GM21786 (cell line): ENCODE measurements at regions not wholly inside any gene's neighbourhood (a gene's known extent, or its start where the extent isn't known, plus 50 kb on each side); places are given as distances from the start of the nearest gene placed in this dataset.

Experiments used
- ATAC-seq: cut with Tn5 transposase; IDR thresholded peaks from one replicate; pipeline ENCODE4 v1.9.1; 2021; ENCODE audit not compliant: unreplicated experiment

GRCh38 chr2:42864222-42864621 is 71.8 kb upstream of the HAAO start:
- ATAC-seq, result no peak

GRCh38 chr2:42863751-42864150 is 71.4 kb upstream of the HAAO start:
- ATAC-seq, result no peak

GRCh38 chr2:42863320-42863719 is 70.9 kb upstream of the HAAO start:
- no peak for ATAC-seq

GRCh38 chr2:42862669-42863185 is 70.3 kb upstream of the HAAO start:
- no peak for ATAC-seq

GRCh38 chr2:42861321-42861720 is 68.9 kb upstream of the HAAO start:
- no peak for ATAC-seq

GRCh38 chr2:42860319-42861094 is 68.1 kb upstream of the HAAO start:
- ATAC-seq, result no peak

GRCh38 chr2:42859791-42860190 is 67.4 kb upstream of the HAAO start:
- no peak for ATAC-seq

- no peak for ATAC-seq
Measured at GRCh38 chr2:42859006-42859552, 66.7 kb upstream of the HAAO start.

GRCh38 chr2:42858140-42859005 is 66.0 kb upstream of the HAAO start:
- no peak for ATAC-seq

GRCh38 chr2:42856891-42857632 is 64.7 kb upstream of the HAAO start:
- no peak for ATAC-seq

- ATAC-seq, result no peak
Measured at GRCh38 chr2:42856106-42856860, 63.9 kb upstream of the HAAO start.

GRCh38 chr2:42855221-42855970 is 63.0 kb upstream of the HAAO start:
- no peak for ATAC-seq

GRCh38 chr2:42854207-42854818 is 61.9 kb upstream of the HAAO start:
- no peak for ATAC-seq

- ATAC-seq, result no peak
Measured at GRCh38 chr2:42853549-42854206, 61.3 kb upstream of the HAAO start.

- no peak for ATAC-seq
Measured at GRCh38 chr2:42852798-42853197, 60.4 kb upstream of the HAAO start.

- ATAC-seq, result no peak
Measured at GRCh38 chr2:42851740-42852250, 59.4 kb upstream of the HAAO start.

- ATAC-seq, result no peak
Measured at GRCh38 chr2:42851186-42851585, 58.8 kb upstream of the HAAO start.

GRCh38 chr2:42850016-42850805 is 57.8 kb upstream of the HAAO start:
- no peak for ATAC-seq
